ENCODE measurements at regions not wholly inside any gene's neighbourhood (a gene's known extent, or its start where the extent isn't known, plus 50 kb on each side); places are given as distances from the start of the nearest gene placed in this dataset.

GRCh38 chr3:34001022-34001421 is 202.6 kb downstream of the PDCD6IP start:
- TF ChIP-seq CTCF (IDR thresholded peaks at IDR 0.05; ENCODE audit: poor library complexity, severe bottlenecking) = no peak
- TF ChIP-seq POLR2AphosphoS5 (IDR thresholded peaks at IDR 0.05) = no peak
- TF ChIP-seq EZH2 (IDR thresholded peaks at IDR 0.05; ENCODE audit: borderline replicate concordance, insufficient read depth, low read length, poor library complexity, severe bottlenecking) = no peak
- no peak for TF ChIP-seq SMC3 (conservative IDR thresholded peaks at IDR 0.05; ENCODE audit: poor library complexity)
- no peak for TF ChIP-seq TAF1 (IDR thresholded peaks at IDR 0.05; ENCODE audit: low read depth)
- TF ChIP-seq RAD21 (conservative IDR thresholded peaks at IDR 0.05) = no peak
- TF ChIP-seq REST (IDR thresholded peaks at IDR 0.05; ENCODE audit: borderline replicate concordance) = no peak

Measured in neural cell (in vitro differentiated cells).